Gastroesophageal sphincter (tissue), 4 donors: ENCODE measurements at regions not wholly inside any gene's neighbourhood (a gene's known extent, or its start where the extent isn't known, plus 50 kb on each side); places are given as distances from the start of the nearest gene placed in this dataset.

Source experiments
- ATAC-seq: fragments of 150-250 bp; one replicate; pipeline ENCODE4 v1.9.1; 2016; ENCODE audit warnings: mild to moderate bottlenecking, moderate library complexity
- H3K27ac ChIP-seq, 4 donors: fragments of 200-600 bp; sonication (generic) in 3 of 4; 1 replicate in 3 of 4; 2 replicates in 1 of 4; pipeline ENCODE4 v1.5.1; 2016 to 2019
- H3K27me3 ChIP-seq: fragments of 200-600 bp; sonication (generic); one replicate; pipeline ENCODE4 v1.5.1; 2019
- H3K36me3 ChIP-seq, 2 donors: fragments of 200-600 bp; sonication (generic); one replicate each; pipeline ENCODE4 v1.5.1; 2019; ENCODE audit warnings: control low read depth in 1 of 2
- H3K4me1 ChIP-seq, 3 donors: fragments of 200-600 bp; sonication (generic); 1 replicate in 2 of 3; 2 replicates in 1 of 3; pipeline ENCODE4 v1.5.1; 2016 to 2019; ENCODE audit warnings: control low read depth in 2 of 3
- H3K4me3 ChIP-seq, 2 donors: fragments of 200-600 bp; sonication (generic); one replicate each; pipeline ENCODE4 v1.5.1; 2019; ENCODE audit warnings: mild to moderate bottlenecking in 1 of 2, moderate library complexity in 1 of 2
- H3K9me3 ChIP-seq, 3 donors: fragments of 200-600 bp; sonication (generic); one replicate each; pipeline ENCODE4 v1.5.1; 2017 to 2019; ENCODE audit warnings: control low read depth in 2 of 3
- EP300 ChIP-seq: sonication (generic); formaldehyde crosslinking; IDR thresholded peaks from one replicate; pipeline ENCODE4 v1.6.1; 2017; ENCODE audit warnings: antibody characterized with exemption, mild to moderate bottlenecking
- POLR2A ChIP-seq, 2 donors: fragments of 450-650 bp; IDR thresholded peaks; one replicate each; pipeline ENCODE4 v1.6.1; 2017; ENCODE audit warnings: antibody characterized with exemption in 2 of 2, mild to moderate bottlenecking in 2 of 2, moderate library complexity in 1 of 2
- POLR2AphosphoS5 ChIP-seq: sonication (generic); formaldehyde crosslinking; IDR thresholded peaks from one replicate; pipeline ENCODE4 v1.6.1; 2017; ENCODE audit warnings: antibody characterized with exemption
- WGBS, 2 donors: methylation state at CpG; one replicate each; pipeline ENCODE4 v1.1.5; 2018; ENCODE audit warnings: low coverage in 1 of 2; 5-methylcytosine and 5-hydroxymethylcytosine counted together
- TF ChIP-seq, protein P1 (sequence below), 4 experiments: fragments of 200-600 bp in 2 of 4; fragments of 450-650 bp in 2 of 4; sonication (generic) in 1 of 4; IDR thresholded peaks; one replicate each; pipeline ENCODE4 v1.5.1; 2017 to 2019; ENCODE audit warnings: antibody characterized with exemption in 4 of 4, mild to moderate bottlenecking in 2 of 4, moderate library complexity in 2 of 4

DNA sequence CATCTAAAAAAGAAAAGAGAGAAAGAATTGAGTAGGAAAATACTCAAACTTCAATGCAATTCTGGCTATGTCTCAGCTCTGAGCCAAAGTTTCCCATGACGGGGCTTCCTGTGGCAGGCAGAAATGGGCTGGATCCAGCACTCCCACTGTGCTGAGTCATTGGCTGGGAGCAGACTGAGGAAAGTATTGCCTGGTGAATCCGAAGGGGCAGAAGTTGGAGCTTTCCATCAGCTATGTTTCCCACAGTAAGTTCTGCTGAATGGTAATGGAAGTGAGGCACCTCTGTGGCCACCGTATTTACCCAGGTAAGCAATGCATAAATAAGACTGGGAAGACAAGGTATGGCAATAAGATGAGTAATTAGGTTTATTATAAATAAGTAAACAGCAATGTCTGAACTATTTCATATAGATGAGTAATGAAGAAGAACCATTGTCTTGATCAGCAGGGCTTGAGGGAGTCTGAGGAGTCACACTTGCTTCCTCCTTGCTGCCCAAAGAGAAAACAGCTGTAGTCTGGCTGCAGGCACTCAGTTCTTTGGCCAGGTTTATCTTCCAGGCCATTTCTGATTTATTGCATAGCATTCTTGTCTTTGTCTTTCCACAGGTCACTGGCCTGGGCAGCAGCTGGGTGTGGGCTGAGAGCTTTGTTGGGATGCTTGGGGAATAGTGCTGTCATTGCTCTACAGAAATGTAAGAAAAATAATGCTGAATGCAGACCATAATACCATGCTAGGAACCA is 255.3 kb downstream of the DNAJB9 start:
- Histone ChIP-seq H3K27ac (no peak overlapping the region), H3K27me3 (no peaks in the 10 kb centered on the region), H3K4me3 (no peak overlapping the region), H3K36me3 (no peaks in the 10 kb centered on the region), H3K9me3 (no peaks in the 10 kb centered on the region), H3K4me1 (no peaks in the 10 kb centered on the region)
- WGBS, 2 donors: 46 to 56% methylated on average over 3 of the region's 3 CpGs
- no peak for ATAC-seq
- no peak for TF ChIP-seq POLR2A (IDR thresholded peaks at IDR 0.05)
- TF ChIP-seq, protein P1, sequence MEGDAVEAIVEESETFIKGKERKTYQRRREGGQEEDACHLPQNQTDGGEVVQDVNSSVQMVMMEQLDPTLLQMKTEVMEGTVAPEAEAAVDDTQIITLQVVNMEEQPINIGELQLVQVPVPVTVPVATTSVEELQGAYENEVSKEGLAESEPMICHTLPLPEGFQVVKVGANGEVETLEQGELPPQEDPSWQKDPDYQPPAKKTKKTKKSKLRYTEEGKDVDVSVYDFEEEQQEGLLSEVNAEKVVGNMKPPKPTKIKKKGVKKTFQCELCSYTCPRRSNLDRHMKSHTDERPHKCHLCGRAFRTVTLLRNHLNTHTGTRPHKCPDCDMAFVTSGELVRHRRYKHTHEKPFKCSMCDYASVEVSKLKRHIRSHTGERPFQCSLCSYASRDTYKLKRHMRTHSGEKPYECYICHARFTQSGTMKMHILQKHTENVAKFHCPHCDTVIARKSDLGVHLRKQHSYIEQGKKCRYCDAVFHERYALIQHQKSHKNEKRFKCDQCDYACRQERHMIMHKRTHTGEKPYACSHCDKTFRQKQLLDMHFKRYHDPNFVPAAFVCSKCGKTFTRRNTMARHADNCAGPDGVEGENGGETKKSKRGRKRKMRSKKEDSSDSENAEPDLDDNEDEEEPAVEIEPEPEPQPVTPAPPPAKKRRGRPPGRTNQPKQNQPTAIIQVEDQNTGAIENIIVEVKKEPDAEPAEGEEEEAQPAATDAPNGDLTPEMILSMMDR (IDR thresholded peaks at IDR 0.05): no peak
- TF ChIP-seq POLR2AphosphoS5: no peak
- TF ChIP-seq EP300: no peak

DNA sequence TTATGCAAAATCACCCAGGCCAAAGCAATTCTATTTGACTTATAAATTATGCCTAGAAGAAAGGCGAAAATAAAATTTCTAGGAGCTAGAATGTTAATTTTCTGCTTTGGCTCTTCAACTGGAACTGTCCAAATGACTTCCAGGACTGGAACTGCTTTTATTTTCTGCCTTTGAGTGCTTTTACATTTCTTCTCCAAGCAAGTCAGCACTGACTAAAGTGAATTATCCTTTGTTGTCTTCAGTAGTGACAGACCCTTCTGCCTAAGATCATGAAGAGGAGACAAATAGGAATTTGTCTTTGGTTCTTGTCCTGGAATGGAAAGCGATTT is 255.9 kb downstream of the DNAJB9 start:
- TF ChIP-seq POLR2A (IDR thresholded peaks at IDR 0.05): no peak
- TF ChIP-seq, protein P1 (IDR thresholded peaks at IDR 0.05): no peak

DNA sequence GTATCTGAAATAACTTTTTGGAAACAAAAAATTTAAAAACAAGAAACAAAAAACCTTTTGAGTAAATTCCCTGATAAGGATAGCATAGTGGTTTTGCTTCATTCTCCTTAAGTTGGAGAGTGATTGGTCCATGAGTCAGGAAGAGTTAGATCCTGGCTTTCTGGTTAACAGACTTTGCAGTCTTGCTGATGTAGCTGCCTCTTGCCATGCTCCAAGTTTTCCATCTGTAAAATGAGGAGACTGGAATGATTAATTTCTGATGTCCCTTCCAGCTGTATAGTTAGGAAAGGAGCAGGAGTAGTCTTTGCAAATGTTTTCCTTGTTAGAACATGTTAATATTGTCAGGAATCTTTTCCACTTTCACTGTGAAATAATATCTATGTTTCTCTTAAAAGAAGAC is 266.6 kb downstream of the DNAJB9 start:
- no peaks in the 10 kb centered on the region for H3K36me3 ChIP-seq
- no peak overlapping the region for H3K4me3 ChIP-seq
- ATAC-seq: no peak
- no peak for TF ChIP-seq POLR2A (IDR thresholded peaks at IDR 0.05)
- TF ChIP-seq EP300: no peak
- TF ChIP-seq POLR2AphosphoS5: no peak
- TF ChIP-seq, protein P1 (IDR thresholded peaks at IDR 0.05): no peak
- H3K27ac ChIP-seq: no peak overlapping the region
- no peaks in the 10 kb centered on the region for H3K9me3 ChIP-seq
- H3K27me3 ChIP-seq: no peaks in the 10 kb centered on the region
- H3K4me1 ChIP-seq: peaks cover 0 to 21% (median 0%) of the 10 kb centered on the region in 3 donors

More for the DNA sequence above, 255.9 kb downstream of the DNAJB9 start:
- Histone ChIP-seq H3K27me3 (no peaks in the 10 kb centered on the region), H3K36me3 (no peaks in the 10 kb centered on the region), H3K9me3 (no peaks in the 10 kb centered on the region), H3K4me1 (no peaks in the 10 kb centered on the region), H3K4me3 (no peak overlapping the region), H3K27ac (no peak overlapping the region)
- 54 to 83% methylated on average over 2 of the region's 2 CpGs for WGBS, 2 donors
- no peak for ATAC-seq

DNA sequence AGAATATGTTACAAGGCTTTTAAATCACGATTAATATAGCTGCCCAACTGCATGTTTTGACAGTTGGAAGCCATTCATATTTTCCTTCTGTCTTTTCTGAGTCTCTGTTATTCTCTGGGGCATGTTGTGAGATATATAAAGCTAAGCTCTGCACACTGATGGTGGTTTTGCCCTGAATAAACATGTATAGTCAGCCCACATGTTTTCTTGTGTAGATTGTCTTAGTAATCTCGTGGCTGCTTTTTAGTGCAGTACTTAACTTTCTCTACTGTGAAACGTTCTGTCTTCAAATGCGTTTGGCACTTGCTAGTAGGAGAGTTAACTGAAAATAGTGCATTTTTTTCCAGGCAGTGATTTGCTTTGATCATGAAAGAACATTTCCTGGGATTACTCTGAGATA is 268.5 kb downstream of the DNAJB9 start:
- Histone ChIP-seq H3K9me3 (no peaks in the 10 kb centered on the region), H3K27me3 (no peaks in the 10 kb centered on the region), H3K4me1 (peaks cover 0 to 21% (median 0%) of the 10 kb centered on the region in 3 donors), H3K36me3 (no peaks in the 10 kb centered on the region), H3K4me3 (no peak overlapping the region), H3K27ac (no peak overlapping the region)
- TF ChIP-seq, protein P1 (IDR thresholded peaks at IDR 0.05): no peak
- TF ChIP-seq POLR2A (IDR thresholded peaks at IDR 0.05) (no peak), EP300 (no peak), POLR2AphosphoS5 (no peak)
- ATAC-seq: no peak
- WGBS, 2 donors: 4 to 22% methylated on average over 4 of the region's 4 CpGs

DNA sequence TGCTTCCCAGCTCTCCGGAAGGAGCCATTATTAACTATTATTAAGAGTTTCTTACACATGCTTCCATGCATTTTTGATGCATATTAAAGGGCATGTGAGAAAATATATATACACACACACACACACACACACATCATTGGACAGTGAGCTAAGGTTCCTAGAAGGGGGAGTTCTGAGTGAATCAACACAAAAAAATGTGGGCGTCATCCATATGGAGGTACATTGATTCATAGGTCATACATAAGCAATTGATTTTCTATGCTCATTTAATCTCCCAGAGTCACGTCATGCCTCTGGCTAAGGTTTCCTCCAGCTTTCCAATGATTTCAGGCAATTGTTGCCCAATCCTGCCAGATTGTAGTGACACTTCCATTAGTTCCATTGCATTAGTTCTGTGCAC is 269.4 kb downstream of the DNAJB9 start:
- Histone ChIP-seq H3K4me3 (no peak overlapping the region), H3K27ac (no peak overlapping the region), H3K27me3 (no peaks in the 10 kb centered on the region), H3K9me3 (no peaks in the 10 kb centered on the region), H3K4me1 (peaks cover 0 to 21% (median 0%) of the 10 kb centered on the region in 3 donors), H3K36me3 (no peaks in the 10 kb centered on the region)
- WGBS, 2 donors: 8 to 20% methylated on average over 3 of the region's 3 CpGs
- TF ChIP-seq POLR2AphosphoS5 (no peak), POLR2A (IDR thresholded peaks at IDR 0.05) (no peak), EP300 (no peak)
- TF ChIP-seq, protein P1 (IDR thresholded peaks at IDR 0.05): no peak
- no peak for ATAC-seq
